Endothelial cell of umbilical vein (primary cell): ENCODE measurements at regions not wholly inside any gene's neighbourhood (a gene's known extent, or its start where the extent isn't known, plus 50 kb on each side); places are given as distances from the start of the nearest gene placed in this dataset.

ENCODE experiments used
- JUN ChIP-seq: IDR thresholded peaks from 2 replicates; pipeline ENCODE4 v1.6.1; 2011; ENCODE audit warnings: borderline replicate concordance, low read depth; ENCODE audit not compliant: insufficient read length, insufficient read depth
- MYC ChIP-seq: IDR thresholded peaks from one replicate; pipeline ENCODE4 v1.6.1; 2011; ENCODE audit warnings: mild to moderate bottlenecking, low read depth, low read length
- POLR2AphosphoS5 ChIP-seq: IDR thresholded peaks from 2 replicates; pipeline ENCODE4 v1.6.1; 2012; ENCODE audit warnings: low read depth, mild to moderate bottlenecking, control low read depth, low read length, moderate library complexity; ENCODE audit not compliant: insufficient read depth
- TF ChIP-seq, protein P1 (sequence below), 2 donors: IDR thresholded peaks; 1 replicate in 1 of 2; 2 replicates in 1 of 2; pipeline ENCODE4 v1.5.1; 2011; ENCODE audit warnings: low read length in 2 of 2, mild to moderate bottlenecking in 2 of 2, moderate library complexity in 2 of 2, control low read depth in 1 of 2, inconsistent platforms in 1 of 2, low read depth in 1 of 2; ENCODE audit not compliant: insufficient read depth in 1 of 2; ENCODE audit errors: extremely low read depth in 1 of 2

DNA sequence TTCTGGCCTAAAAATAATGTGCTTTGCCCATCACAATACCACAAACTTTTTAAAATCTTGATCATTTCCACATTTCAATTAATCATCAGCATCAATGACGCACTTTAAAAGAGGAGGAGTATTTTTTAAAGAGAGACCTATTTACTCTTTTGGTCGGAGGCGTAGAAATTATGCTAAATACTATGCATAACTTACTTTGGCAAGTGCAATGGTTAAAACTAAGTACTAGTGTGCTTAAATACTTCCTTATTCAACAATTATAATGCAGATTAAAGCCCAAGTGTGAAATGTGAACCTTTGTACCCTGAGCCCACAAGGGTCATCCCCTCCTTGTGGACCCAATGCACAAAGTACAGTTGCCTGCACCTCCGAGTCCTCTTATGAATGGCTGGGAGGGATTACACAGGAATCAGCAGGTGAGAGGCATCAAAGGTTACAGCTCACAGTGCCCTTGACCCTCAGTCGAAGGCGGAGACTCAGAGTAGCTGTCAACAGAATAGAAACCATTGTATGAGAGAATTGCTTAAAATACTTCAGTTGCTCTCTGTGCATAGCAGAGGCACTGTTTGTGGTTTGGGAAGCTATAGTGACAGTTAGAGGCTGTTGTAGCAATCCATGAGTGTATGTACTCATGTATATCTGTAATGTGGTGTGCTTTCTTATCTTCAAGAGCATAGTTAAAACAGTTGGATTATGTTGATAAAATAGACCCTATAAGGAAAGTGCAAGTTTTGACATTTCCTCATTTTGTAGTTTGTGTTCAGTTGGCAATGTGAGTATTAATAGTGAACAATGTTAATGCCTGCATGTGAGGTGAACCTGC, 151.7 kb upstream of the ITGA4 start:
- TF ChIP-seq, protein P1, sequence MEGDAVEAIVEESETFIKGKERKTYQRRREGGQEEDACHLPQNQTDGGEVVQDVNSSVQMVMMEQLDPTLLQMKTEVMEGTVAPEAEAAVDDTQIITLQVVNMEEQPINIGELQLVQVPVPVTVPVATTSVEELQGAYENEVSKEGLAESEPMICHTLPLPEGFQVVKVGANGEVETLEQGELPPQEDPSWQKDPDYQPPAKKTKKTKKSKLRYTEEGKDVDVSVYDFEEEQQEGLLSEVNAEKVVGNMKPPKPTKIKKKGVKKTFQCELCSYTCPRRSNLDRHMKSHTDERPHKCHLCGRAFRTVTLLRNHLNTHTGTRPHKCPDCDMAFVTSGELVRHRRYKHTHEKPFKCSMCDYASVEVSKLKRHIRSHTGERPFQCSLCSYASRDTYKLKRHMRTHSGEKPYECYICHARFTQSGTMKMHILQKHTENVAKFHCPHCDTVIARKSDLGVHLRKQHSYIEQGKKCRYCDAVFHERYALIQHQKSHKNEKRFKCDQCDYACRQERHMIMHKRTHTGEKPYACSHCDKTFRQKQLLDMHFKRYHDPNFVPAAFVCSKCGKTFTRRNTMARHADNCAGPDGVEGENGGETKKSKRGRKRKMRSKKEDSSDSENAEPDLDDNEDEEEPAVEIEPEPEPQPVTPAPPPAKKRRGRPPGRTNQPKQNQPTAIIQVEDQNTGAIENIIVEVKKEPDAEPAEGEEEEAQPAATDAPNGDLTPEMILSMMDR (IDR thresholded peaks at IDR 0.05; ENCODE audit: extremely low read depth in 1 of 2, insufficient read depth in 1 of 2, low read depth in 1 of 2, low read length in 2 of 2), result no peak
- TF ChIP-seq POLR2AphosphoS5 (no peak), MYC (no peak), JUN (no peak)
